GM12864 (cell line): ENCODE measurements at regions not wholly inside any gene's neighbourhood (a gene's known extent, or its start where the extent isn't known, plus 50 kb on each side); places are given as distances from the start of the nearest gene placed in this dataset.

Source experiments
- DNase-seq: peaks from one replicate; pipeline ENCODE4 v3.0.0-alpha.2; 2011; ENCODE audit warnings: low read depth
- H3K4me3 ChIP-seq: 2 replicates; pipeline ENCODE4 v1.5.1; 2011; ENCODE audit warnings: mild to moderate bottlenecking, low read depth, low read length, control low read depth
- TF ChIP-seq, protein P1 (sequence below): IDR thresholded peaks from 2 replicates; pipeline ENCODE4 v1.5.1; 2011; ENCODE audit warnings: low read depth, mild to moderate bottlenecking, moderate library complexity, low read length, control low read depth, inconsistent platforms; ENCODE audit errors: missing control alignments

DNA sequence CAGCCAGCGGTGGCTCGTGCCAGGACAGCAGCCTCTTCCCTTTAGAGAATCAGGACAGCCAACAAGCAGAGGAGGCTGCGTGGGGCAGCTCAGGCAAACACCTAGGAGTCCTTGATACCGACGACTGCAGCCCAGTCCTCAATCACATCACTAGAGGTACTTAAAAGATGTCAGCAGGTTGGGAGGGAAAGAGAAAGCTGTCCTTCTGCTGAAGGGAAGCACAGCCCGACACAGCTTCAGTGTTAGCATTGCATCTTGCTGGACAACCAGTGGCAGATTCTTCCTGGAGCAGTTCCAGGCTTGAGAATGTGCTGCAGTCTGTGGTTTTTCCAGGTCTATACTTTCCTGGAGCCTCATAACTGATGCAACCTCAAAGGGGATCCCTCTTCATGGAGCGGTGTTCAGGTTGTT lies 230.5 kb downstream of the SYK start:
- DNase-seq, result no peak
- TF ChIP-seq, protein P1, sequence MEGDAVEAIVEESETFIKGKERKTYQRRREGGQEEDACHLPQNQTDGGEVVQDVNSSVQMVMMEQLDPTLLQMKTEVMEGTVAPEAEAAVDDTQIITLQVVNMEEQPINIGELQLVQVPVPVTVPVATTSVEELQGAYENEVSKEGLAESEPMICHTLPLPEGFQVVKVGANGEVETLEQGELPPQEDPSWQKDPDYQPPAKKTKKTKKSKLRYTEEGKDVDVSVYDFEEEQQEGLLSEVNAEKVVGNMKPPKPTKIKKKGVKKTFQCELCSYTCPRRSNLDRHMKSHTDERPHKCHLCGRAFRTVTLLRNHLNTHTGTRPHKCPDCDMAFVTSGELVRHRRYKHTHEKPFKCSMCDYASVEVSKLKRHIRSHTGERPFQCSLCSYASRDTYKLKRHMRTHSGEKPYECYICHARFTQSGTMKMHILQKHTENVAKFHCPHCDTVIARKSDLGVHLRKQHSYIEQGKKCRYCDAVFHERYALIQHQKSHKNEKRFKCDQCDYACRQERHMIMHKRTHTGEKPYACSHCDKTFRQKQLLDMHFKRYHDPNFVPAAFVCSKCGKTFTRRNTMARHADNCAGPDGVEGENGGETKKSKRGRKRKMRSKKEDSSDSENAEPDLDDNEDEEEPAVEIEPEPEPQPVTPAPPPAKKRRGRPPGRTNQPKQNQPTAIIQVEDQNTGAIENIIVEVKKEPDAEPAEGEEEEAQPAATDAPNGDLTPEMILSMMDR, result no peak
- no peak overlapping the region for H3K4me3 ChIP-seq

DNA sequence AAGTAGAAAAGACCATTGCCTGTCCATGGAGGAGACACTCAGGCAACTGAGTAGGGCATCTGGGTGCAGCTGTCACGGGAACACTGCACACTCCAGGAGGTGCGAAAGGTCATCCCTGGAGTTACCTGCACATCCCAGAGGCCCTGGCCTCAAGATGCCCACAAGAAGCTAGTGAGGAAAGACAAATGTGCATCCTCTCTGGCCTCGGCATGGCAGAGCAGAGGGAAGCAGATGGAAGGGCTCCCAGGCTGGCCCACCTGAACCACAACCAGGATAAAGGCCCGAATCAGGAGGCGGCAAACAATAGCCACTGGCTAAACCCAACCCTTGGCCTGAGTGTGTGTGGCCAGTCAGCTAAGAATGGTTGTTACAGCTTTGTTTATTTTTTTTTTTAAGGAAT lies 231.7 kb downstream of the SYK start:
- H3K4me3 ChIP-seq, result no peak overlapping the region
- TF ChIP-seq, protein P1, result no peak
- DNase-seq, result no peak

DNA sequence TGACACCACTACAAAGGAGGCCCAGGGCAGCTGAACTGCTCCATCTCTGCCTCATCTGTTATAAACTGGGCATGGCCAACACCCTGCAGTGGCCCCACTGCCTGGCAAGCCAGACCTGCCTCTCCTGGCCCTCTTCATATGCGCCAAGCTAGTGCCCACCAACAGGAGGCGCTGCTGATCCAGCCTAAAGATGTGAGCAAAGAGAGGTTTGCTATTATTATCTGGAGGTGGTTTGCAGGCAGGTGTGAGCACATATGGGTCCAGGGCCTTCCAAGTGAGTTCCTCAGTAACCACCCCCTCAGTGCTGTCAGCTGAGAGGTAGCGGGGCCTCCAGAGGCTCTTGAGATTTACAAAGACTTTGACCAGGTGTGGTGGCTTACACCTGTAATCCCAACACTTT lies 232.2 kb downstream of the SYK start:
- peak; percentile 38 for DNase-seq
- H3K4me3 ChIP-seq, result no peak overlapping the region
- TF ChIP-seq, protein P1, result peak; percentile 89

DNA sequence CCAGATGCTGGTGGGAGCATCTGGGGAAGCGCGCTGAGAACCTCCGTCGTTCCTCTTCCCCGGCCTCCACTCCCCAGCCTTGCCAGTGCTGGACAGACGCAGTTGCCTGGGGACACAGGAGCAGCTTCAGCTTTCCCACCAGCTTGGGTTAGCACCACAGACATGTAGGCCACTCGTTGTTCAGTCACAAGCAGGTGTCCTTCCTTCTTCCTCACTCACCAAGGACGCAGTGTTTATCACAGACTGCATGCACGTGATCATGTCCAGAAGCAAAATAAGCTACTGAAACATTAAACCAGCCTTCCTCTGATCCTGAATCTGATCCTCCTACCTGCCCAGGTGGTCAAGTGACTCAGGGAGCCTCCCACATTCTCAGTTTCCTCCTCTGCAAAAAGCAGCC lies 232.9 kb downstream of the SYK start:
- TF ChIP-seq, protein P1, result no peak
- DNase-seq, result no peak
- no peak overlapping the region for H3K4me3 ChIP-seq

DNA sequence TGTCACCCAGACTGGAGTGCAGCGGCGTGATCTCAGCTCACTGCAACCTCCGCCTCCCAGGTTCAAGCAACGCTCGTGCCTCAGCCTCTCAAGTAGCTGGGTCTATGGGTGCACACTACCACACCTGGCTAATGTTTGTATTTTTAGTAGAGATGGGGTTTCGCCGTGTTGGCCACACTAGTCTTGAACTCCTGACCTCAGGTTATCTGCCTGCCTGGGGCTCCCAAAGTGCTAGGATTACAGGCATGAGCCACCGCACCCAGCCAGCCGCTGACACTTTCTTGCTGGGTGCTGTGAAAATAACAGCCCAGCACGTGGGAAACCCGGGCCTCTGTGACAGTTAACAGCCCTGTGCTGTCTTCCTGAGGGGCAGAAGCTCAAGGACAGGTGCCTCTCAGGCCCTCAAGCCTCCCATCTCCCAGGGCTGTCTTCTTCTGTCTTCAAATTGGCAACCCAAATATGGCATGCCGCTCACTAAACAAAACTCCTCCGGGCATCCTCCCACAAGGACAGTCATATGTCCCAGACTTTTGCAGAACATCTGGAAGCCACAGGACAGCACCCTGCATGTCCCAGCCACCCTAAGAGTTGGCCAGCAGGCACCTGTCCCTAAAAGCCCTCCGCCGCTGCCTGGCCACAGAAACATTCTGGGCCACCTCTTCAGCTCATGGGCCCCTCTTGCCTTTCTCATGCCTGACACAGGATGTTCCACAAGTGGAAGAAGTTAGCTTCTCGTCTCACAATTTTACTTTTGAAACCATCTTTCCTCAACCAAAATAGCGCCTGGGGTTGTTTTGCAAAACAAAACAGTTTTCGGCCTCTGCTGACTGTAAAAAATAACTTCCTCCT lies 233.6 kb downstream of the SYK start:
- TF ChIP-seq, protein P1, result no peak
- H3K4me3 ChIP-seq, result no peak overlapping the region
- DNase-seq, result peak; percentile 42

DNA sequence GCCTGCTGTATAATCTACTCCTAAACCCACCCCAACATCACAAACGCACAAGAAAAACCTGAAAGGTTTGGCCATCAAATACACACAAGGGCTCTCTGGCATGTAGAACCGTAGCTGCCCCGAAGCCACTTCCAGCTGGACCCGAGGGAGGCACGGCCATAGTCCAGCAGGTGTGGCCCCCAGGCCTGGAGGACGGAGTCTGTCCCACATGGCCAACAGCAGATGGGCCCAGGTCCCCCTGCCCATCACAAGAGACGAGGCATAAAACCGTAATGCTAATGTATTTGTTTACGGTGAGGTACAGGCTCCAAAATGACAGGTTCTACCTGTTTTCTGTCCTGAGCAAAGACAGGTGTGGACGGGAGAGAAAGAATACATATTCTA lies 234.2 kb downstream of the SYK start:
- H3K4me3 ChIP-seq, result no peak overlapping the region
- TF ChIP-seq, protein P1, result no peak
- DNase-seq, result no peak

DNA sequence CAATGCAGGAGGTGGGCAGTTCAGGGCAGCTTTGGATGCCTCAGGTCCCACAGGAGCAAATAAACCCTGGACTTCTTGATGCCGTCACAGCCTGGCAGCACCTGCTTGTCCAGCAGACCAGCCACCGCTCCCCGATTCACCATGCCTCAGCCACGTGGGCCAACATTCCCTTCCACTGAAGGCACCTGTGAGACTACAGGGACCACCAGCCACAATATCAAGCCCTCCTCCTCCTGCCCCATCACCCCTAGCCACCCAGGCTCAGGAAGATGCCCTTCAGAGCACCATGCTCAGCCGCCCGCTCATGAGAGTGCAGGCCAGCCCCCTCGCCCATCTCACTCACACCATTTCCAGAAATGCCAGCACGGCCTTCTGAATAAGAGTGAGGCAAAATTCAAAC lies 234.7 kb downstream of the SYK start:
- DNase-seq, result no peak
- H3K4me3 ChIP-seq, result no peak overlapping the region
- TF ChIP-seq, protein P1, result no peak
